ENCODE measurements at regions not wholly inside any gene's neighbourhood (a gene's known extent, or its start where the extent isn't known, plus 50 kb on each side); places are given as distances from the start of the nearest gene placed in this dataset.

DNA sequence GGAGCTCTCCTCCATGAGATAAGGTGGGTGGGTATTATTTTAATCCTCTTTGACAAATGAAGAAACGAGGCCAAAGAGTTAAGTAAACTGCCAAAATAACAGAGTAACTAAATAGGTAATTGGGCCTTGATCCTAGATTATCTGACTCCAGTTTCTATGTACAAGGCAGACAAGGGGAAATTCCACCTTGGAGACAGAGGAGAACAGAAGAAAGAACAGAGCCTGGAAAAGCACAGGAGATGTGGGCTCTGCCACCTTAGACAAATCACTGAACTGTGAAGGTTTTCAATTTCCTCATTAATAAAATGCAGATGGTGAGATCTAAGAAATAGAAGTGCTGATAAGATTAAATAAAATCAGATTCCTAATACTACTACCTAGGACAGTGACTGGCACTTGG is 310.2 kb upstream of the TLE3 start:
- DNase-seq (ENCODE audit: low read depth in 1 of 2, low spot score in 1 of 2), result no peak

DNA sequence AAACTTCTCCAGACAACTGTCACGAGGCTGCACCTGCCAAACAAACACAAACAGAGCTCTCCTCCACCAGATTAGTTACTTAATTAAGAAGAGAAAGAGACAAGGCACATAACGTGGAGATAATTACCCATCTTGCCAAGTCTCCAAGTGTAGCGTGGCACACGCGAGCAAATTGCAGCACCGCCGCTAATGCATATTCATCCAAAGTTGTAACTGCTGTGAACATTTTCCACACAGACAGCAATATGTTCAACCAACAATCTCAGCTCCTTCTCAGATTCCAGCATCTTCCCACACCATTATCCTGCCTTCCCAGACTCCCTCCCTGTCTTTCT is 309.6 kb upstream of the TLE3 start:
- no peak for DNase-seq (ENCODE audit: low read depth in 1 of 2, low spot score in 1 of 2)

DNA sequence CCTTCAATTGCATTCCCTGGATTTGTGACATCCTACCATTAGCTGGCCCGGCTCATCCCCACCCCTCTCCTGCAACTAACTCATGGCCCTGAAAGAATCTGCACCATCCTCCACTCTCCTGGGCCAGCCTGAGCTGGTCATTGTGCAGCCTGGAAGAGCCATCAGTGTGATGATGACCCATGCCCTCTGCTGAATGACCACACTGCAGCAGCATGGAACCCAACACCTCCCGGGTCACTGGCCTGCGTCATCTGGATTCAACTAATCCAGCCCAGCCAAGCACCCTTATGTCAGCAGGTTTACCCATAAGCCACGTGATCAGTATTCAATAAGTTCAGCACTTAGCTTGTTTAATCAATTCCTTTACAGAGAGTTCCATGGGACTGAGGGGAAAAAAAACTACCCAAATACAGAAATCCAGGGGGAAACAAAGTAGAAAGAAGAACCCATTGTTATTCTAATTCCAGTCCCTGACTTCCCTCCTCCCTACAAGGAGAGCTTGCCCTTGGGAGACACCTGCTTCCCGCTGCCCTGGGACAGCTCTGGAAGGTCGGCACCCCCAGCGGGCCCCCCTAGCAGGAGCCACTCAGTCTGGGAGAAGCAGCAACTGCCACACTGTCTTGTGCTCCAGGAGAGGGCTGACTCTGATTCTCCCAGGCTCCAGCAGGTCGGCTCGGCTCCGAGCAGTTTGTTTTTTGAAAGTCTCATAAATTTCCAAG is 309.1 kb upstream of the TLE3 start:
- no peak for DNase-seq (ENCODE audit: low read depth in 1 of 2, low spot score in 1 of 2)

DNA sequence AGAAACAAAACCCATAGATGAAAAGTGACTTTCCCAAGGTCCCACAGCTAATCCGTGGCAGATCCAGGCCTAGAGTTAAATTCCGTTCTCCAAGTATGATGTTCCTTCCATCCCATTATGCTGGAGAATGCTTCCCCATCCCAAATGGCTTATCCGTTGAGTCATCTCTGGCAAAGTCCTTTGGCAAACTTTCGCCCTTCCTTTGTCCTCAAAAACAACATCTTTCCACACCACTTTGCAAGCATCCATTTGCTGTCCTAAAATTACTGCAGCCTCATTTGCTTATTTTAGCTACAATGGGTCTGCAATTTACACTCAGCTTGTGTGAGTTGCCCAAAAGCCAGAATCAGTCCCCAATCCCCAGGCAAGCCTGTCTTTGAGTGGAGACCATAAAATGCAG is 304.0 kb upstream of the TLE3 start:
- DNase-seq (ENCODE audit: low read depth in 1 of 2, low spot score in 1 of 2), result no peak

DNA sequence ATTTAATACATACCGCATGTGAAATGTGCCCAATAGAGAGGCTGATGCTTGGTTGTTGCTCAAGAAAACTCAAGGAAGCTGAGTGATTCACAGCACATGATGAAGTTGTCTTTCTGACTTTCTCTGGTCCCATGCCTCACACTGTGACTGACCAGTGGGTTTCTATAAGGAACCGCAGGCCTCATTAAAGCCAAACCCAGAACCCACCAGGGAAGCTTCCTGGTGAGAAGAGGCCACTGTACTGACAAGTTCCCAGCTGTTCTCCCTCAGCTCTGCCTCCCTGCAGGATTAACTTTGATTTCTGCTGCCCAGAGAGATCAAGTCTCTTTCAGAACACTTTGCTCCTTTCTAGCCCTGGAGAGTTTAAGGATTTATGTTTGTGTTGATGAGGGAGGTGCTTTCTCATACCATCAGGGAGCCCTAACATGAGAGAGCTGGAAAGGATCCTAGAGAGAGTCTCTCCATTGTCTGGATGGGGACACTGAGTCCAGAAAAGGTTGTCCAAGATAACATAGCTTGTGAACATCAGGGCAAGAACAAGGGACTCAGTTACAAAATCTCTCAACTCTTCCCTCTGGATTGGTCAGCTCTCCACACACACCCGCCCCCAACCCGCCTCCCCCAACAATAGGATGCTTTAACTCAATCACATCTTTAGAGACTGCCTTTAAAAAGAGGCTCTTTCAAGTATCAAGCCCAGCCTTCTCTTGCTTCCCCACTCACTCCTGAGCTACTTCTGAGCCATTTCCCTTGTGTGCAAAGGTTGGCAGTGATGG is 303.2 kb upstream of the TLE3 start:
- DNase-seq (ENCODE audit: low read depth in 1 of 2, low spot score in 1 of 2), result no peak

DNA sequence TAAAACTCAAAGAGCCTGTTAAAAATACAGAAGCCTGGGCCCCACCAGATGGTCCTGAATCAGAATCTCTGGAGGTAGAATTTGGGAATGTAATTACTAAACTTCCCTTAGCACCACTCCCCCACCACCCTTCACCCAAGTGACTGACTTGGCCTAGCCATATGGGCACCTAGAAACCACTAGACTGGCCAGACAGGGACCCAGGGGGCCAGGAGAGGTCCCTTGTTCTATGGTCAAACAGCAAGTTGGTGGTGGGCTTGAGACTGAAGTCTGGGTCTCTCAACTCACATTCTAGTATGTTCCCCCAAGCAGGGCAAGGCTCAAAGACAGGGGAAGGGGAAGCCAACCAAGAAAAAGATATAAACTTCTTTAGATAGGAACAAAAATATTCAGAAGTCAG is 301.5 kb upstream of the TLE3 start:
- no peak for DNase-seq (ENCODE audit: low read depth in 1 of 2, low spot score in 1 of 2)

DNA sequence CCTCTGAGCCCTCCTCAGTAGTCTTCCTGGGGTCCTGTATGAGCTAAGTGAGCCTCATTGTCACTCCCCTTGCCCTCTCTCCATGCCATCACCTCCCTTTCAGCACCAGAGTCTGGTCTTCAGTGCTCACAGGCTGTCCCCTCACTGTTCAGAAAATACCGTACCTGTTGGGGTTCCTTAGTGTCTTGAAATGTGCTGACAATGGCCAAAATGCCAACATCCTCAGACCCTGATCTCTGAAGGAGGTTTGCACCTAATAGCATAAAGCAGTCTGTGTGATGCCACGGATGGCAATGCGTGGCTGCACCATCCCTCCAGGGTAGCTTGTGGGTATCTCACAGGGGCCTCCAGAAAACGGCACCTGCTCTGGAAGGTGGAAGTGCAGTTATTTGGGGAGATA is 301.0 kb upstream of the TLE3 start:
- DNase-seq (ENCODE audit: low read depth in 1 of 2, low spot score in 1 of 2), result no peak

DNA sequence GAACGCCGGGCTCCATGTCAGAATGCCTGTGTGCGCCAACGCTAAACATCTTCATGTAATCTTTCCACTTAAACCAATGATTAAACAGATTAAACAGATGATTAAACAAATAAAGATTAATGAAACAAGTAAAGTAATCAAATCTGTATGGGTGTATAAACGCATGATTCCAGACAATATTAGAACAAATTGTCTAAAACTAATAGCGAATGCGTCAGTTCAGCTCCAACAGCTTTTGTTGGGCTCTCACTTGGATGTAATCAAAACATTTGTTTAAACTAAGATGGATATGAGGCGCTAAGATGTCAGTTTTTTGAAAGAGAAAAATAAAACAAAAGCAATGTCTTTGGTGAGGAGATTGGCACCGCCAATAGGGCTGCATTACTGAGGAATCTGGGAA is 299.1 kb upstream of the TLE3 start:
- no peak for DNase-seq (ENCODE audit: low read depth in 1 of 2, low spot score in 1 of 2)

DNA sequence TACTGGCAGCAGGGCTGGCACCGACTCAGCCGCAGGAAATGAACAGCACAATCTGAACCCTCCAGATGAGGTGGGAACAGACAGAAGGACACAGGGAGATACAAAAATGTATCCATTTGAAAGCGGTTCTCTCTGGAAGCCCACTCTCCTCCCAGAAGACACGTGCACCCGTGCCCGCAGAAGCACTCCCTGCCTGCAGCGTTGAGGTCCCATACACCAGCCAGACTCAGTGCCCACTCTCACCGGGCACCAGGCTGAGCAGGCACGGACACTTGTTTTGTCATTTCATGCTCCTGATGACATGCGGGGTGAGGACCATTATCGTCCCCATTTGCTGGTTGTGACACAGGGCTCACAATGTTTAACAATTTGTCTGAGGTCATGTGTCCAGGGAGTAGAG is 297.4 kb upstream of the TLE3 start:
- no peak for DNase-seq (ENCODE audit: low read depth in 1 of 2, low spot score in 1 of 2)

DNA sequence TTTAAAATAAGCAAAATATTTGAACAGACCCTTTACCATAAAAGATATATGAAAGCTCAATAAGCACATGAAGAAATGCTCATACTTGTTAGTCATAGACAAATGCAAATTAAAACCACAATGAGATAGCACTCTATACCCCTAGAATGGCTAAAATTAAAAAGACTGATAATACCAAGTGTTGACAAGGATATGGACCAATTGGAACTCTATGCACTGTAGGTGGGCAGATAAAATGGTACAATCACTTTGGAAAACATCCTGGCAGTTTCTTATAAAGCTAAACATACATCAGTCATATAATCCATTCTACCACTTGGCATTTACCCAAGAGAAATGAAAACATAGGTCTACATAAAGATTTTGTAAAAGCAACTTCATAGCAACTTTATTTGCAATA is 293.0 kb upstream of the TLE3 start:
- DNase-seq (ENCODE audit: low read depth in 1 of 2, low spot score in 1 of 2), result no peak

DNA sequence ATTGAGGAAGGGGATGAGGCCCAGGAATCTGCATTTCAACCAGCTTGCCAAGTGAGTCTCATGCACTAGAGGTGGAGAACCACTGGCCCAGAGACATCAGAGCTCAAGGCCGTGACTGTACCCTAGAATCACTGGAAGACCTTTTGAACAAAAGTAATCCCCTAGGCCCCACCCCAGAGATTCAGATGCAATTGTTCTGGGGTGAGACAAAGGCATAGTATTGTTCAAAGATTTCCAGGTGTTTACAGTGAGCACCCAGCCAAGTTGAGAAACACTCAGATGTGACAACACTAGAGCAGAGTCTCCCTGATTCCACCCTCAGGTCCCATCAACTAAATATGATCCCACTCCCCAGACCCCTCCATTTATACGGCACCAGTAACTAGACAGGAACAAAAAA is 290.3 kb upstream of the TLE3 start:
- no peak for DNase-seq (ENCODE audit: low read depth in 1 of 2, low spot score in 1 of 2)

DNA sequence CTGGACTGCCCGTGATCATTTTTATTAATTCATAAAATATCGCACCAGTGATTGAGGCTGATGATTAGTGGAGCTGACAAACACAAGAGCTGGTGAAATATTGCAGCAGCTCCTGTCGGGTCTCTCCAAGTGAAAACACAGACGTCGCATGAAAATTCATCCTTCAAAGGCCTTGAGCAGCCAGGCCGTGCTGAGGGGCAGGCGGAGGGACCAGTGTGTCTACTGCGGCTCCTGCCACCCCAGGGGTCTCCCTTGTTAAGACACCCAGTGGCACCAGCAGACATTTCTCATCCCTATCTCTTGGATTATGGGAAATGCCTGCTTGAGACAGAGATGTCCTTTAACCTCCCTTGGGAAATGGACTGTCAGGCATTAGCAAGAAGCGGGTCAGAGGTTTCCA is 289.4 kb upstream of the TLE3 start:
- DNase-seq (ENCODE audit: low read depth in 1 of 2, low spot score in 1 of 2), result no peak

DNA sequence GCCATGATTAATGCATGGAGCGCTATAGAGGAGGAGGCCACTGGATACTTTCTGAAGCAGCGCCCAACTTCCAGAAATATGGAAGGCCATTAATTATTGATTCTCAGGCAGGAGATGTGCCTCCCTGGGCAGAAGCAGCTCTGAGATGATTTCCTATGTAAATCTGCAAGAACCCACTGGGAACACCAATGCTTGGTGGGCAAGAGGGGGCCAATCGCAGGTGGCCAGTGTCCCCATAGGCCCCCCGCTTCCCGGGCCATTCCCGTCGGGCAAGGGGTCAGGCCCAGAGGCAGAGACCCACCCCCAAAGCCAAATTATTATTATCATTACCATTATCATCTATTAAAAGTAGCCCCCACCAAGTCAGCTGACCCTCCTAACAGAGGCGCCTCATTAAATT is 288.0 kb upstream of the TLE3 start:
- no peak for DNase-seq (ENCODE audit: low read depth in 1 of 2, low spot score in 1 of 2)

DNA sequence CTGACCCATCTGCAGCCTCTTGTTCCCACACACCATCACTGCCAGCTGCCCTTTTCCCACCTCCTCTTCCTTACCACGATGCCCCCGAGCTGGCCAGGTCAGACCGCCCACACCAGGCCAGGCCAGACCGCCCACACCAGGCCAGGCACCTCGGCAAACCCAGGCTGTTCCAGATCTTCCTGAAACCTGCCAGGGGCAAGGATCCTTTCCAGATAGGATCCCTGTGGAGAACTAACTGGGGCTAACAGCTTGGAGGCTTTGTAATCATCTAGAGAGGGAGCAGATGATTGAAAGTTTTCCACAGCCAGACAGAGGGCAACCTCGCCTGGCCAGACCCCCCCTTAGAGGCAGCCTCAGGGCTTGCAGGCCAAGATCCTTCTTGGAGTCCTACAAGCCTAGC is 287.3 kb upstream of the TLE3 start:
- no peak for DNase-seq (ENCODE audit: low read depth in 1 of 2, low spot score in 1 of 2)

DNA sequence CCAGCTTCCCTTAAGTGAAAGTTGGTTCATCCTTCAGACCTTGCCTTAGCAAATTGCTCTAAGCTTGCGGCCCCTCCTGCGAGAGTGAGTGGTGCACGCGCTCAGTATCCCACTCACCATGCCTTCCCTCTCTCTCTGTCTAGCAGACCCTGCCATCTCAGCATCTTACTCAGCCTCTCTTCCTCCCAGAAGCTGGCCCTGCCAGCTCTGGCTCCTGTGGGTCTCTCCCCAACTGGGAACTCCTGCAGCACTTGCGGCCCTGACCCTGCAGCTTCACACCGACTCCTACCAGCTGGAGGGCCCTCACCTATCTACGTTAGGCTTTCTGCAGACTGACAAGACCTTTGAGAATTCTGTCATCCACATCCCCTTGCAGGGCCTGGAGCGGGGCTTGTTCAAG is 286.1 kb upstream of the TLE3 start:
- DNase-seq (ENCODE audit: low read depth in 1 of 2, low spot score in 1 of 2), result no peak

DNA sequence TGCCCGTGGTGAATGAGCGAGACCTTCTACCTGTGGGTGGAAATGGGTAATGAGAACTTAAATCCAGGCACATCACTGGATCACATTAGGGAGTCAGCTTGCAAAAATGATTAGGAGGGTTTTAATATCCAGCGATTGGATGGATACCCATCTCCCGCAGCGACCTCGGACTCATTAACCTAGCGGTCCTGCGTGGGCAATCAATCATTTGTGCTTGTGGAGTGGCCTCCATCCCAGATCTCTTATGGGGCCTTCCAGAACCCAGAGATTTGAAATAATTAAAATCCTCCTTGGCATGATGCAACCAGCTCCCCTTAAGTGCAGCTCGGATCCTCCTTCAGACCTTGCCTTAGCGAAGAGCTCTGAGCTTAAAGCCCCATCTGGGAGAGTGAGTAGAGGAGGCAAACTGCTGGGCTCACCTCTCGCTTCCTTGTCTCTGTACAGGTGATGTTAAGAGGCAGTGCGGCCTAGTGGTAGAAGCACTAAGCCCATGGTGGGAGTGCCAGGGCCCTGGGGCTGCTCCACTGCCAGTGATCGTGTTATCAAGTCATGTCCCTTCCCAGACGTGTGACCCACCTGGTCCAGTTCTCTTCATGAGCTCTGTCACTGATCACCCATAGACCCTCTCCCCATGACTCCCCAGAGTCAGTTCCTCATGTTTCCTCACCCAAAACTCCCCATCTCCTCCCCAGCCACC is 285.2 kb upstream of the TLE3 start:
- no peak for DNase-seq (ENCODE audit: low read depth in 1 of 2, low spot score in 1 of 2)

DNA sequence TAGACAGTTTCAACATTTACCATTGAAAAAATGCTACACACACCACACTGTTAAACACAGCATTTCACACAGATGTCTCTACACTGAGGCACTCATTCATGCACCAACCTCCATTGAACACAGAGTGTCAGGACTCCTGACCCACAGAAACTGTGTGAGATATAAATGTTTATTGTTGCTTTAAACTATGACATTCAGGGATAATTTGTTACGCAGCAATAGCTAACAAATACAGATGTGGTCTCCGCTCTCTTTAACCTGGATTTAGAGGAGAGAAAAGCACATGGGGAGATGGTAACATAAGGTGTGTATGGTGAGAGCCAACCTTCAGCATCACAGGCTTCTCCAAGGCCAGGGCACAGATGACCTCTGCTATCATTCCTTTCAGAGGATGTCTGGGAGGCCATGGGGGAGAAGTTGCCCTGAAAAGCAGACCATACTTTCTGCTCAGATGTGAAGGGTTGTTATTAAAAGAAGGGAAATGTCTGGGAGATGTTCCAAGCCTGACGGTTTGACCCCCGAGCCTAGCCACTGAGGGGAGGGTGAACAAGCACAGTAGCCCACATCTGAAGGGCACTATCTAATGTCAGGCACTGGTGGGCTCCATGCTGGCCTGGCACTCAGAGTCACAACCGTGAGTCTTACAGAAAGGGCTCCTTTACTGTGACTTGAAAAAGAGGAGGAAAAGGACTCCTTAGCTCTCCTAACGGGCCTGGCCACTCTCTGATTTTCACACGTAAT is 284.5 kb upstream of the TLE3 start:
- DNase-seq (ENCODE audit: low read depth in 1 of 2, low spot score in 1 of 2), result no peak

DNA sequence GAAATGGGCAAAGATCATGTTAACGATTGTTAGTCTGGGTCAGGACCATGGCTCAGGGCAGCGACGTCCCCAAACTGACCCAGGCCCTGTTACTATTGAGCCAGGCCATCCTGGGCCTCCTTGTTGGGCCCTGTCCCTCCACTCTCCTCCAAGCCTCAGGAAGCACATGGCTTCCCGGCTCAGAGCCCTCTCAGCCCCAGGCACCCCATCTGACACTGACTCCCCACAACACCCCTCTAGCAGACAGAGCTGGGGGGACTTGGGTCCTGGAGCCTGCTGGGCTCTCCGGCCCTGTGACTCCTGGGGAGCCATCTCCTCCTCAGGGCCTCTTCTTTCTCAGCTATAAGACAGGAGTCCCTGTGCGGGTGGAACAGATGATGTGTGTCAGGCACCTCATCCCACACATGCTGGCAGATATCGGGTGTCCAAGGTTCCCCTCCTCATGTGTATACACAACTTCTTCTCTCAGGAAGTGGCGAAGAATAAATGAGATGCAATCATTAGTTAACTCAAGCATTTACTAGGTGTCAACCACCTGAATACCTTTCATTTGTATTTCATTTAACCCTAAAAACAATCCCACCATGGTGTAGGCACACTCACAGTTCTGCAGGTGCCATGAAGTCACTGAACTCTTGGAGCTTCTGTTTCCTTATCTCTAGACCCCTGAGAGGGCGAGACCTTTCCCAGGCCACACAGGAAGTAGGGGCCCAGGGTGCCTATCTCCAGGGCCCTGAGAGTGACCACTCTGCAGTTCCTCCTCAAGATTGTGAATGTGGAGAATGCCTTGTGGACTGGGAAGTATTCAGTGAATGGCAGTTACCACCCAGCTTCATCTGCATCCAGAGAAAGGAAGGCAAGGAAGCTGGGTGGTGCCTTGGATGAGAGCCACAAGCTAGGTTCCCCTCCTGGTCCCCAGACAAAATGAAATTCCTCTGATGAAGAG is 282.5 kb upstream of the TLE3 start:
- no peak for DNase-seq (ENCODE audit: low read depth in 1 of 2, low spot score in 1 of 2)

DNA sequence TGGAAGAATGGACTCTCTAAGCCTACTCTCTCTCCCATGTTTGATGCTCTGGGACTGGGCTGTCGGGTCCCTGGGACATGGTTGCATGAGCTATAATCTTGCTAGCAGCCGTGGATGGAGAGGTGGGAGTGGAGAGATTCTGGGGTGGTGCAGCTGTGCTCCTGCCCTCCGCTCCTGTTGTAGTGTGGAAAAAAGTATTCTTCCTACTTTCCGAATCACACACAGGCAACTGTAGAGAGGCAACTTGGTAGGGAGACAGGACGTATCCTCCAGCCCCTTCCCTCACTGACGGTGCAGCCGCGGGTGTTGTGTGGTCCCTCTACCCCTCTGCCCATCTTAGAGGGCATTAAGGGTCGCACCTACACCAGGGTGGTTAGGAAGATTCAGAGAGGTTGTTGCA is 281.4 kb upstream of the TLE3 start:
- no peak for DNase-seq (ENCODE audit: low read depth in 1 of 2, low spot score in 1 of 2)

DNA sequence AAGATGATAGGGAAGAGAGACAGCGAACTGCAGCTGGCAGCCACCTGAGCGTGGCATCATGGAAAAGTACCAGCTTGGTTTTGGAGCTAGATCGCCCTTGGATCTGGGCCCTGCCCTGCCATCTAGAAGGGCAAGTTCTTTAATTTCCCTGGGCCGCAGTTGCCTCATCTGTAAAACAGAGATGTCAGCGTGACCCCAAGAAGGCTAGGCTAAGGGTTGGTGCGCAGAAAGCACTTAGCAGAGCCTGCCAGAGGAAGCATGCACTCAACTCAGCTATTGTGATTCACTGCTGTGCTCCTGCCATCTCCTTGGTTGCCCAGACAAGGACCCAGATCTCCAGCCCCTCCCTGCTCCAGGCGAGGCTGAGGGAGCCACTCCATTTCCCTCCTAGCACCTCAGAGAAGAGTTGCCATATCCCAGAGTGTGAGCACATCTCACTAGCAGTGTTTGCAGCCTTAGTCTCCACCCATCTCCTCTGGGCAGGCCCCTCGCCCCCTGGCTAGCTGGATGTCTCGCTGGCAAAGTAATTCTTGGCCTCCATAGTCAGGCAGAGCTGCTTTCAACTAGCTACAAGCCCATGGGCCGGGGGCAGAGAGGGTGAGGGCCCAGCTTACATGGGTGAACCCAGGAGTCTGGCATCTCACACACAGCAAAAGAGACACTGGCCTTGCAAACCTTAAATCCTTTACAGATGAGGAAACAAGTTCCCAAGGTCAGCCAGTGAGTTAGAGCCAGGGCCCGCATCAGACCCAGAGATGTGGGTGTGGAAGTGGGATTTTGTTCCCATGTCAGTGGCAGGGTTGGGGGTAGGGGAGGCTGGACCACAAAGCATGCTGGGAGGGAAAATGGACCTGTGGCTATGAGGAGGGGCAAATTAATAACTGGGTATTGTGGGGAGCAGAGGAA is 280.7 kb upstream of the TLE3 start:
- no peak for DNase-seq (ENCODE audit: low read depth in 1 of 2, low spot score in 1 of 2)

All from activated T-helper 1 cell treated with anti-CD3 and anti-CD28 coated beads, Interleukin-2, amount 50 U/mL, for 16 hours (primary cell).